Coronary artery (tissue), 2 donors: ENCODE measurements at regions not wholly inside any gene's neighbourhood (a gene's known extent, or its start where the extent isn't known, plus 50 kb on each side); places are given as distances from the start of the nearest gene placed in this dataset.

Experiments
- DNase-seq: peaks from one replicate; pipeline ENCODE4 v3.0.0-alpha.2; 2017; ENCODE audit warnings: low spot score
- H3K27ac ChIP-seq, 2 donors: fragments of 200-600 bp; sonication (generic); one replicate each; pipeline ENCODE4 v1.5.1; 2016 to 2019
- H3K4me3 ChIP-seq: fragments of 200-600 bp; sonication (generic); 2 replicates; pipeline ENCODE4 v1.5.1; 2016; ENCODE audit warnings: mild to moderate bottlenecking, moderate library complexity
- CTCF ChIP-seq: fragments of 200-600 bp; sonication (generic); IDR thresholded peaks from one replicate; pipeline ENCODE4 v1.5.1; 2019; ENCODE audit warnings: antibody characterized with exemption

- TF ChIP-seq CTCF = no peak
These were observed 106.4 kb downstream of the IFI44 start for GRCh38 chr1:78755986-78756385.

GRCh38 chr1:78758506-78758905 is 108.9 kb downstream of the IFI44 start:
- no peak overlapping the region for H3K27ac ChIP-seq
- no peak for TF ChIP-seq CTCF

More at GRCh38 chr1:78755986-78756385, 106.4 kb downstream of the IFI44 start:
- DNase-seq = no peak
- H3K27ac ChIP-seq = no peak overlapping the region
- no peak overlapping the region for H3K4me3 ChIP-seq

GRCh38 chr1:78759881-78760280 is 110.2 kb downstream of the IFI44 start:
- H3K4me3 ChIP-seq = no peak overlapping the region
- no peak for TF ChIP-seq CTCF
- no peak for DNase-seq
- H3K27ac ChIP-seq = no peak overlapping the region

More at GRCh38 chr1:78758506-78758905, 108.9 kb downstream of the IFI44 start:
- no peak overlapping the region for H3K4me3 ChIP-seq
- no peak for DNase-seq

- Histone ChIP-seq H3K4me3 (no peak overlapping the region), H3K27ac (no peak overlapping the region)
- no peak for TF ChIP-seq CTCF
- DNase-seq = no peak
These were observed 111.2 kb downstream of the IFI44 start for GRCh38 chr1:78760858-78761257.

GRCh38 chr1:78762113-78762512 is 112.5 kb downstream of the IFI44 start:
- no peak for TF ChIP-seq CTCF
- DNase-seq = no peak
- Histone ChIP-seq H3K4me3 (no peak overlapping the region), H3K27ac (no peak overlapping the region)

GRCh38 chr1:78765489-78765888 is 115.9 kb downstream of the IFI44 start:
- DNase-seq = no peak
- no peak for TF ChIP-seq CTCF
- H3K27ac ChIP-seq = no peak overlapping the region
- no peak overlapping the region for H3K4me3 ChIP-seq

GRCh38 chr1:78779831-78780230 is 130.2 kb downstream of the IFI44 start:
- no peak for DNase-seq
- TF ChIP-seq CTCF = no peak
- Histone ChIP-seq H3K27ac (no peak overlapping the region), H3K4me3 (no peak overlapping the region)
